ENCODE measurements at regions not wholly inside any gene's neighbourhood (a gene's known extent, or its start where the extent isn't known, plus 50 kb on each side); places are given as distances from the start of the nearest gene placed in this dataset.

DNA sequence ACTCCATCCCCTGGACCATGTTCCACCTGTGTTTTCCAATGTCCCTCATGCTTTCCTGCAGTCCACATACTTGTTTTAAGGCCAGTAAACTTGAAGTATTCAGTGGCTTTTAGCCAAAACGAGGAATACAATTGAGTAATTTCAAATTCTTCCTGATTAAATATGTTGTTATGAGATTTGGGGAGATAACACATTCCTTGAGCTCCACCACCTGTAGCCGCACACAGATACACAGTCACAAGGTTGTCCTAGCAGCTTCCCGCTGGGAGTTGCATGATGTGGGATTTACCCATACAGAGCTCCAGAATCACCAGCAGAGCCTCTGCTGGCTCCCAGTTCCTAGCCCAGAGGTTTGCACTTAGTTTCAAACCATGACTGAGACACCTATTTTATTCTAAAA is 53.6 kb upstream of the FRY start:
- Histone ChIP-seq H3K27ac (ENCODE audit: low read length) (no peak overlapping the region), H3K27me3 (ENCODE audit: control insufficient read depth, insufficient read depth, low read length) (no peaks in the 10 kb centered on the region), H3K4me1 (ENCODE audit: control insufficient read depth, insufficient read depth, low read length) (0 out of 2 replicates have a peak, but pooled peaks cover 2% of the 10 kb centered on the region), H3K9me3 (ENCODE audit: control insufficient read depth, insufficient read depth, low read length) (no peaks in the 10 kb centered on the region), H3K36me3 (ENCODE audit: control insufficient read depth, insufficient read depth, low read length) (no peaks in the 10 kb centered on the region), H3K4me3 (ENCODE audit: low read length) (no peak overlapping the region)
- WGBS (ENCODE audit: insufficient coverage, insufficient read length): no CpG with 5 or more reads among the region's 3 CpGs
- no peak for DNase-seq (ENCODE audit: low read depth, low spot score)

DNA sequence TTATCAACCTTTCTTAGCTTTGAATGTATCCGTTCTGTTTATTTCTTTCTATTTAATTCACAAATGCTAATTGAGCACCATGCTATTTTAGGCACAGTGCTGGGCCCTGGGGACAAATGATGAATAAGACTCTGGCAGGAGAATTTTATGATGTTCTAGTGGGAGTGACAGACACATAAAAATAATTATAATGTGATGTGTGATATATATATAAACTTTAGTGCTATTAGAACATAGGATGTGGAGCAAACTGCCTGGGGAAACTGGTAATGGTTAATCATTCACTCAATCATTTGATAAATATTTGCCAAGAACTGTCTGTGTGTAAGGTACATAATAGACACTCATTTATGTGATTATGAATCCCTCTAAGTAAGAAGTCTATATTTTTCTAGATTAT is 50.7 kb upstream of the FRY start:
- H3K4me1 ChIP-seq (ENCODE audit: control insufficient read depth, insufficient read depth, low read length): no peaks in the 10 kb centered on the region
- H3K27me3 ChIP-seq (ENCODE audit: control insufficient read depth, insufficient read depth, low read length): no peaks in the 10 kb centered on the region
- no CpG with 5 or more reads among the region's 1 CpG for WGBS (ENCODE audit: insufficient coverage, insufficient read length)
- DNase-seq (ENCODE audit: low read depth, low spot score): no peak
- H3K9me3 ChIP-seq (ENCODE audit: control insufficient read depth, insufficient read depth, low read length): no peaks in the 10 kb centered on the region
- H3K4me3 ChIP-seq (ENCODE audit: low read length): no peak overlapping the region
- no peaks in the 10 kb centered on the region for H3K36me3 ChIP-seq (ENCODE audit: control insufficient read depth, insufficient read depth, low read length)
- H3K27ac ChIP-seq (ENCODE audit: low read length): no peak overlapping the region

Measured in iPS DF 6.9 (cell line).